ENCODE measurements at regions not wholly inside any gene's neighbourhood (a gene's known extent, or its start where the extent isn't known, plus 50 kb on each side); places are given as distances from the start of the nearest gene placed in this dataset.
"Not testable (repeated sequence)": the region's sequence is repeated elsewhere in the genome, so short reads cannot be mapped to it uniquely, and the experiment has no call there.

- no peak for TF ChIP-seq CTCF (IDR thresholded peaks at IDR 0.05; ENCODE audit: insufficient read depth, low read length)
- DNase-seq (ENCODE audit: low read depth) = no peak
- no peak overlapping the region for H3K4me3 ChIP-seq (ENCODE audit: low read depth, low read length)
Measured at GRCh38 chr20:25860531-25861150, 164.0 kb upstream of the ZNF337 start.

GRCh38 chr20:25859649-25860530 lies 163.2 kb upstream of the ZNF337 start:
- DNase-seq (ENCODE audit: low read depth) = peak; percentile 39
- no peak overlapping the region for H3K4me3 ChIP-seq (ENCODE audit: low read depth, low read length)
- TF ChIP-seq CTCF (IDR thresholded peaks at IDR 0.05; ENCODE audit: insufficient read depth, low read length) = no peak

- no peak for TF ChIP-seq CTCF (IDR thresholded peaks at IDR 0.05; ENCODE audit: insufficient read depth, low read length)
- H3K4me3 ChIP-seq (ENCODE audit: low read depth, low read length) = no peak overlapping the region
- no peak for DNase-seq (ENCODE audit: low read depth)
Measured at GRCh38 chr20:25858495-25859425, 162.1 kb upstream of the ZNF337 start.

GRCh38 chr20:25857091-25857788 lies 160.6 kb upstream of the ZNF337 start:
- not testable (repeated sequence) for H3K4me3 ChIP-seq (ENCODE audit: low read depth, low read length); DNase-seq (ENCODE audit: low read depth)

GRCh38 chr20:25856256-25856884 lies 159.7 kb upstream of the ZNF337 start:
- no peak for TF ChIP-seq CTCF (IDR thresholded peaks at IDR 0.05; ENCODE audit: insufficient read depth, low read length)
- H3K4me3 ChIP-seq (ENCODE audit: low read depth, low read length) = no peak overlapping the region
- no peak for DNase-seq (ENCODE audit: low read depth)

GRCh38 chr20:25855451-25856156 lies 159.0 kb upstream of the ZNF337 start:
- not testable (repeated sequence) for DNase-seq (ENCODE audit: low read depth); H3K4me3 ChIP-seq (ENCODE audit: low read depth, low read length)

GRCh38 chr20:25854666-25855065 lies 158.0 kb upstream of the ZNF337 start:
- not testable (repeated sequence) for DNase-seq (ENCODE audit: low read depth); H3K4me3 ChIP-seq (ENCODE audit: low read depth, low read length)

GRCh38 chr20:25853718-25854388 lies 157.2 kb upstream of the ZNF337 start:
- DNase-seq (ENCODE audit: low read depth) = peak; percentile 78
- peak overlapping the region; percentile 70 for H3K4me3 ChIP-seq (ENCODE audit: low read depth, low read length)

GRCh38 chr20:25852968-25853717 lies 156.5 kb upstream of the ZNF337 start:
- not testable (repeated sequence) for DNase-seq (ENCODE audit: low read depth)
- H3K4me3 ChIP-seq (ENCODE audit: low read depth, low read length) = peak overlapping the region; percentile 70

GRCh38 chr20:25850133-25850532 lies 153.5 kb upstream of the ZNF337 start:
- not testable (repeated sequence) for DNase-seq (ENCODE audit: low read depth); H3K4me3 ChIP-seq (ENCODE audit: low read depth, low read length)
